HEK293 (cell line): ENCODE measurements at regions not wholly inside any gene's neighbourhood (a gene's known extent, or its start where the extent isn't known, plus 50 kb on each side); places are given as distances from the start of the nearest gene placed in this dataset.

Experiments used
- CTCF ChIA-PET: fragments of 350-600 bp; formaldehyde crosslinking; extraction: SDS; loops from one replicate; lab custom pipeline; 2021; ENCODE audit warnings: antibody characterized with exemption; lab: Yijun Ruan, JAX
- POLR2A ChIA-PET: fragments of 300-600 bp; formaldehyde crosslinking; extraction: SDS; loops from one replicate; lab custom pipeline; 2020; ENCODE audit warnings: antibody characterized with exemption, inconsistent platforms; lab: Yijun Ruan, JAX
- H3K27ac ChIP-seq: fragments of 200-500 bp; sonication (Bioruptor generic); 2 replicates; pipeline ENCODE4 v1.5.1; 2014; ENCODE audit warnings: low read depth, low read length, control low read depth, inconsistent platforms; ENCODE audit errors: extremely low read depth
- H3K36me3 ChIP-seq, 2 experiments: fragments of 200-500 bp in 1 of 2; sonication (Bioruptor generic) in 1 of 2; 1 replicate in 1 of 2; 2 replicates in 1 of 2; pipeline ENCODE4 v1.5.1; 2014 to 2017; ENCODE audit warnings: inconsistent platforms in 2 of 2, low read length in 2 of 2; ENCODE audit not compliant: control insufficient read depth in 2 of 2, insufficient read depth in 1 of 2
- H3K4me1 ChIP-seq: fragments of 200-500 bp; sonication (Bioruptor generic); 2 replicates; pipeline ENCODE4 v1.5.1; 2014; ENCODE audit warnings: mild to moderate bottlenecking, low read length, inconsistent platforms; ENCODE audit not compliant: control insufficient read depth, insufficient read depth
- H3K4me3 ChIP-seq: 2 replicates; pipeline ENCODE4 v1.5.1; 2011; ENCODE audit warnings: low read depth, mild to moderate bottlenecking, control low read depth, low read length, moderate library complexity
- H3K9me3 ChIP-seq: fragments of 200-500 bp; sonication (Bioruptor generic); 2 replicates; pipeline ENCODE4 v1.5.1; 2014; ENCODE audit warnings: low read depth, low read length, inconsistent platforms; ENCODE audit not compliant: control insufficient read depth, insufficient read depth
- FEZF1 ChIP-seq: fragments of 450-650 bp; formaldehyde crosslinking; IDR thresholded peaks from 2 replicates; pipeline ENCODE4 v1.5.1; 2016; ENCODE audit warnings: missing biosample characterization, missing genetic modification characterization
- GLIS1 ChIP-seq: fragments of 450-650 bp; formaldehyde crosslinking; IDR thresholded peaks from 2 replicates; pipeline ENCODE4 v1.5.1; 2016; ENCODE audit warnings: missing biosample characterization, missing genetic modification characterization
- GLIS2 ChIP-seq: fragments of 450-650 bp; formaldehyde crosslinking; IDR thresholded peaks from 2 replicates; pipeline ENCODE4 v1.5.1; 2016; ENCODE audit warnings: missing biosample characterization, missing genetic modification characterization
- HOXC10 ChIP-seq: sonication (generic); formaldehyde crosslinking; IDR thresholded peaks from 2 replicates; pipeline ENCODE4 v1.8.1; 2023; ENCODE audit warnings: mild to moderate bottlenecking, missing genetic modification reagents
- KLF10 ChIP-seq: fragments of 450-650 bp; IDR thresholded peaks from 2 replicates; pipeline ENCODE4 v1.5.1; 2018; ENCODE audit warnings: missing biosample characterization, mild to moderate bottlenecking, missing genetic modification characterization
- SP2 ChIP-seq: fragments of 450-650 bp; formaldehyde crosslinking; IDR thresholded peaks from 2 replicates; pipeline ENCODE4 v1.5.1; 2016; ENCODE audit warnings: missing biosample characterization, missing genetic modification characterization
- YY1 ChIP-seq: fragments of 450-650 bp; formaldehyde crosslinking; IDR thresholded peaks from 2 replicates; pipeline ENCODE4 v1.5.1; 2018; ENCODE audit warnings: missing biosample characterization, missing genetic modification characterization
- ZBTB1 ChIP-seq: fragments of 450-650 bp; formaldehyde crosslinking; IDR thresholded peaks from 2 replicates; pipeline ENCODE4 v1.5.1; 2016; ENCODE audit warnings: missing biosample characterization, missing genetic modification characterization
- ZBTB8A ChIP-seq: fragments of 450-650 bp; formaldehyde crosslinking; IDR thresholded peaks from 2 replicates; pipeline ENCODE4 v1.5.1; 2016; ENCODE audit warnings: missing biosample characterization, missing genetic modification characterization
- ZIC2 ChIP-seq: fragments of 450-650 bp; formaldehyde crosslinking; IDR thresholded peaks from 2 replicates; pipeline ENCODE4 v1.5.1; 2016; ENCODE audit warnings: missing biosample characterization, missing genetic modification characterization
- ZNF10 ChIP-seq: fragments of 450-650 bp; formaldehyde crosslinking; IDR thresholded peaks from 2 replicates; pipeline ENCODE4 v1.5.1; 2017; ENCODE audit warnings: missing biosample characterization, missing genetic modification characterization
- ZNF174 ChIP-seq: fragments of 450-650 bp; formaldehyde crosslinking; IDR thresholded peaks from 2 replicates; pipeline ENCODE4 v1.5.0; 2017; ENCODE audit warnings: missing biosample characterization, mild to moderate bottlenecking, missing genetic modification characterization
- ZNF223 ChIP-seq: fragments of 450-650 bp; formaldehyde crosslinking; IDR thresholded peaks from 2 replicates; pipeline ENCODE4 v1.5.1; 2016; ENCODE audit warnings: missing biosample characterization, missing genetic modification characterization
- ZNF24 ChIP-seq: fragments of 450-650 bp; formaldehyde crosslinking; IDR thresholded peaks from 2 replicates; pipeline ENCODE4 v1.5.1; 2016; ENCODE audit warnings: missing biosample characterization, missing genetic modification characterization
- ZNF311 ChIP-seq: fragments of 450-650 bp; formaldehyde crosslinking; IDR thresholded peaks from 2 replicates; pipeline ENCODE4 v1.5.1; 2017; ENCODE audit warnings: missing biosample characterization, missing genetic modification characterization, borderline replicate concordance
- ZNF341 ChIP-seq: fragments of 450-650 bp; formaldehyde crosslinking; IDR thresholded peaks from 2 replicates; pipeline ENCODE4; 2016; ENCODE audit warnings: low read depth, missing biosample characterization, missing genetic modification characterization
- ZNF416 ChIP-seq: fragments of 450-650 bp; formaldehyde crosslinking; IDR thresholded peaks from 2 replicates; pipeline ENCODE4 v1.5.1; 2016; ENCODE audit warnings: missing biosample characterization, missing genetic modification characterization
- ZNF600 ChIP-seq: fragments of 450-650 bp; formaldehyde crosslinking; IDR thresholded peaks from 2 replicates; pipeline ENCODE4 v1.5.1; 2016; ENCODE audit warnings: missing biosample characterization, missing genetic modification characterization
- ZNF768 ChIP-seq: fragments of 450-650 bp; formaldehyde crosslinking; IDR thresholded peaks from 2 replicates; pipeline ENCODE4 v1.5.1; 2018; ENCODE audit warnings: missing biosample characterization, mild to moderate bottlenecking, missing genetic modification characterization
- ZNF837 ChIP-seq: fragments of 450-650 bp; formaldehyde crosslinking; IDR thresholded peaks from 2 replicates; pipeline ENCODE4 v1.5.1; 2016; ENCODE audit warnings: missing biosample characterization, missing genetic modification characterization
- TF ChIP-seq, protein P1 (sequence below): fragments of 450-650 bp; formaldehyde crosslinking; IDR thresholded peaks from 2 replicates; pipeline ENCODE4 v1.5.1; 2016; ENCODE audit warnings: missing biosample characterization, missing genetic modification characterization, low read depth
- TF ChIP-seq, protein P2 (sequence below): fragments of 450-650 bp; formaldehyde crosslinking; IDR thresholded peaks from 2 replicates; pipeline ENCODE4 v1.5.1; 2016; ENCODE audit warnings: missing biosample characterization, missing genetic modification characterization
- TF ChIP-seq, protein P3 (sequence below): fragments of 450-650 bp; formaldehyde crosslinking; IDR thresholded peaks from 2 replicates; pipeline ENCODE4 v1.5.1; 2016; ENCODE audit warnings: missing biosample characterization, missing genetic modification characterization, borderline replicate concordance
- TF ChIP-seq, protein P4 (sequence below): fragments of 450-650 bp; formaldehyde crosslinking; IDR thresholded peaks from 2 replicates; pipeline ENCODE4 v1.5.1; 2016; ENCODE audit warnings: missing biosample characterization, missing genetic modification characterization
- TF ChIP-seq, protein P5 (sequence below): fragments of 450-650 bp; formaldehyde crosslinking; IDR thresholded peaks from 2 replicates; pipeline ENCODE4 v1.5.1; 2016; ENCODE audit warnings: missing biosample characterization, missing genetic modification characterization
- TF ChIP-seq, protein P6 (sequence below): fragments of 450-650 bp; formaldehyde crosslinking; IDR thresholded peaks from 2 replicates; pipeline ENCODE4 v1.5.1; 2016; ENCODE audit warnings: missing biosample characterization, missing genetic modification characterization

DNA sequence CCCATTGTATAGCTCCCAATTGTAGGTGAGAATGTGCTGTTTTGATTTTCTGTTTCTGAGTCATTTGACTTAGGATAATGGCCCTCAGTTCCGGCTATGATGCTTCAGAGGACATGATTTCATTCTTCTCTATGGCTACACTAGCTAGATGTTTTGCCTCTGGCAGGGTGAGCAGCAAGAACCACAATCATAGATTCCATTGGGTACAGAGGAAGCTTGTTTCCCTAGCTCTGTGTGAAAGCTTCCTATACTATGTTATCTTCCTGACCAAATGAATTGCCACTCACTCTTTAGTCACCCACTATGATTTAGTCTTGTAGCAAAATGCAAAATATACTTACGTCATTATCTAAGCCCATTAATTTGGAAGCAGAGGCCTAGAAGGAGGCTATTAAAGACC is 616.3 kb downstream of the PLA2G4A start (continued):
- TF ChIP-seq, protein P1, sequence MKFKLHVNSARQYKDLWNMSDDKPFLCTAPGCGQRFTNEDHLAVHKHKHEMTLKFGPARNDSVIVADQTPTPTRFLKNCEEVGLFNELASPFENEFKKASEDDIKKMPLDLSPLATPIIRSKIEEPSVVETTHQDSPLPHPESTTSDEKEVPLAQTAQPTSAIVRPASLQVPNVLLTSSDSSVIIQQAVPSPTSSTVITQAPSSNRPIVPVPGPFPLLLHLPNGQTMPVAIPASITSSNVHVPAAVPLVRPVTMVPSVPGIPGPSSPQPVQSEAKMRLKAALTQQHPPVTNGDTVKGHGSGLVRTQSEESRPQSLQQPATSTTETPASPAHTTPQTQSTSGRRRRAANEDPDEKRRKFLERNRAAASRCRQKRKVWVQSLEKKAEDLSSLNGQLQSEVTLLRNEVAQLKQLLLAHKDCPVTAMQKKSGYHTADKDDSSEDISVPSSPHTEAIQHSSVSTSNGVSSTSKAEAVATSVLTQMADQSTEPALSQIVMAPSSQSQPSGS = no peak
- TF ChIP-seq ZNF416 (tag by site-specific recombination) = no peak
- TF ChIP-seq, protein P2, sequence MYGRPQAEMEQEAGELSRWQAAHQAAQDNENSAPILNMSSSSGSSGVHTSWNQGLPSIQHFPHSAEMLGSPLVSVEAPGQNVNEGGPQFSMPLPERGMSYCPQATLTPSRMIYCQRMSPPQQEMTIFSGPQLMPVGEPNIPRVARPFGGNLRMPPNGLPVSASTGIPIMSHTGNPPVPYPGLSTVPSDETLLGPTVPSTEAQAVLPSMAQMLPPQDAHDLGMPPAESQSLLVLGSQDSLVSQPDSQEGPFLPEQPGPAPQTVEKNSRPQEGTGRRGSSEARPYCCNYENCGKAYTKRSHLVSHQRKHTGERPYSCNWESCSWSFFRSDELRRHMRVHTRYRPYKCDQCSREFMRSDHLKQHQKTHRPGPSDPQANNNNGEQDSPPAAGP (tag by site-specific recombination) = no peak

DNA sequence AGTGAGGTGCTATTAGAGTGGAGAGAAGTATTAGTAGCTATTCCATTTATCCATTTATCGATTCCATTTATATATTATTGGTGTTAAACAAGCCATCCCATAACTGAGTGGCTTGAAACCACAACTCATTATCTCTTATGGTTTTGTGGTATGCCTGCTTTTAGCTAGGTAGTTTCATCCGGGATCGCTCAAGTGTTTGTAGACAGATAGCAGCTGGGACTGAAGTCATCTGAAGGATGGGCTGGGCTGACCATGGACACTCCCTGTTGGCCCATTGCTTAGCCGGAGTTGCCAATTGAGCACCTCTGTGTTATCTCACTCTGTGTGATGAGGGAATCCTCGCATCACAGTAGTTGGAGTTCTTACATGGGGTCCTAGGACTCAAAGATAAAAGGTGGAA is 622.5 kb downstream of the PLA2G4A start:
- H3K27ac ChIP-seq = no peak overlapping the region
- TF ChIP-seq ZNF600 (tag by site-specific recombination) (no peak), FEZF1 (tag by site-specific recombination) (no peak), ZNF223 (tag by site-specific recombination) (no peak), HOXC10 (no peak), ZNF768 (tag by site-specific recombination) (no peak), ZNF311 (no peak), ZIC2 (no peak), ZNF341 (no peak), ZNF837 (tag by site-specific recombination) (no peak), ZNF24 (no peak), GLIS2 (tag by site-specific recombination) (no peak), GLIS1 (tag by site-specific recombination) (no peak), ZBTB8A (tag by site-specific recombination) (no peak)
- TF ChIP-seq, protein P3, sequence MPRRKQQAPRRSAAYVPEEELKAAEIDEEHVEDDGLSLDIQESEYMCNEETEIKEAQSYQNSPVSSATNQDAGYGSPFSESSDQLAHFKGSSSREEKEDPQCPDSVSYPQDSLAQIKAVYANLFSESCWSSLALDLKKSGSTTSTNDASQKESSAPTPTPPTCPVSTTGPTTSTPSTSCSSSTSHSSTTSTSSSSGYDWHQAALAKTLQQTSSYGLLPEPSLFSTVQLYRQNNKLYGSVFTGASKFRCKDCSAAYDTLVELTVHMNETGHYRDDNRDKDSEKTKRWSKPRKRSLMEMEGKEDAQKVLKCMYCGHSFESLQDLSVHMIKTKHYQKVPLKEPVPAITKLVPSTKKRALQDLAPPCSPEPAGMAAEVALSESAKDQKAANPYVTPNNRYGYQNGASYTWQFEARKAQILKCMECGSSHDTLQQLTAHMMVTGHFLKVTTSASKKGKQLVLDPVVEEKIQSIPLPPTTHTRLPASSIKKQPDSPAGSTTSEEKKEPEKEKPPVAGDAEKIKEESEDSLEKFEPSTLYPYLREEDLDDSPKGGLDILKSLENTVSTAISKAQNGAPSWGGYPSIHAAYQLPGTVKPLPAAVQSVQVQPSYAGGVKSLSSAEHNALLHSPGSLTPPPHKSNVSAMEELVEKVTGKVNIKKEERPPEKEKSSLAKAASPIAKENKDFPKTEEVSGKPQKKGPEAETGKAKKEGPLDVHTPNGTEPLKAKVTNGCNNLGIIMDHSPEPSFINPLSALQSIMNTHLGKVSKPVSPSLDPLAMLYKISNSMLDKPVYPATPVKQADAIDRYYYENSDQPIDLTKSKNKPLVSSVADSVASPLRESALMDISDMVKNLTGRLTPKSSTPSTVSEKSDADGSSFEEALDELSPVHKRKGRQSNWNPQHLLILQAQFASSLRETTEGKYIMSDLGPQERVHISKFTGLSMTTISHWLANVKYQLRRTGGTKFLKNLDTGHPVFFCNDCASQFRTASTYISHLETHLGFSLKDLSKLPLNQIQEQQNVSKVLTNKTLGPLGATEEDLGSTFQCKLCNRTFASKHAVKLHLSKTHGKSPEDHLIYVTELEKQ (tag by site-specific recombination) = no peak
- TF ChIP-seq, all 188 proteins: peak for 0
- ChIA-PET CTCF (no interaction called here), POLR2A (no interaction called here)
- no peak overlapping the region for H3K4me3 ChIP-seq
- H3K9me3 ChIP-seq = no peaks in the 10 kb centered on the region
- no peaks in the 10 kb centered on the region for H3K4me1 ChIP-seq
- H3K36me3 ChIP-seq = no peaks in the 10 kb centered on the region

DNA sequence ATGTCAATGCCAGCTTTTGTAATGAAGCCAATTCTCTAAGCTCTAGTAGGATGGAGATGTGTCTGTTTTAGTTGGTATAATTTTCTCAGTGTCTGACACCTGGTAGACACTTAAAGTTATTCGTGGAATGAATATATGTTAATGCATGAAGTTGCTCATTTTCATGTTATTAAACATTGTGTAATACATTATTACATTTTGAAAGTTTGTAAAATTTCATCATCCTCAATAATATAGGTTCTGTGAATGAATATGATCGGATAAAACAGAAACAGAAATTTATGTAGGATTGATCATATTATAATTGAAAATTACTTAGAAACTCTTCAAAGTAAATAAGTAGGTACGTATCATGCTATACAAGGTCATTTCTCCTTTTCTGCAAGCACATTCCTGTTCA is 625.3 kb downstream of the PLA2G4A start:
- POLR2A ChIA-PET = no interaction called here
- H3K27ac ChIP-seq = no peak overlapping the region
- H3K4me1 ChIP-seq = no peaks in the 10 kb centered on the region
- H3K4me3 ChIP-seq = no peak overlapping the region
- H3K9me3 ChIP-seq = no peaks in the 10 kb centered on the region
- H3K36me3 ChIP-seq = no peaks in the 10 kb centered on the region
- CTCF ChIA-PET = no interaction called here
- TF ChIP-seq, protein P4, sequence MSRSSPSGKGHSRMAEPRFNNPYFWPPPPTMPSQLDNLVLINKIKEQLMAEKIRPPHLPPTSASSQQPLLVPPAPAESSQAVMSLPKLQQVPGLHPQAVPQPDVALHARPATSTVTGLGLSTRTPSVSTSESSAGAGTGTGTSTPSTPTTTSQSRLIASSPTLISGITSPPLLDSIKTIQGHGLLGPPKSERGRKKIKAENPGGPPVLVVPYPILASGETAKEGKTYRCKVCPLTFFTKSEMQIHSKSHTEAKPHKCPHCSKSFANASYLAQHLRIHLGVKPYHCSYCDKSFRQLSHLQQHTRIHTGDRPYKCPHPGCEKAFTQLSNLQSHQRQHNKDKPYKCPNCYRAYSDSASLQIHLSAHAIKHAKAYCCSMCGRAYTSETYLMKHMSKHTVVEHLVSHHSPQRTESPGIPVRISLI (tag by site-specific recombination) = no peak
- TF ChIP-seq, protein P5, sequence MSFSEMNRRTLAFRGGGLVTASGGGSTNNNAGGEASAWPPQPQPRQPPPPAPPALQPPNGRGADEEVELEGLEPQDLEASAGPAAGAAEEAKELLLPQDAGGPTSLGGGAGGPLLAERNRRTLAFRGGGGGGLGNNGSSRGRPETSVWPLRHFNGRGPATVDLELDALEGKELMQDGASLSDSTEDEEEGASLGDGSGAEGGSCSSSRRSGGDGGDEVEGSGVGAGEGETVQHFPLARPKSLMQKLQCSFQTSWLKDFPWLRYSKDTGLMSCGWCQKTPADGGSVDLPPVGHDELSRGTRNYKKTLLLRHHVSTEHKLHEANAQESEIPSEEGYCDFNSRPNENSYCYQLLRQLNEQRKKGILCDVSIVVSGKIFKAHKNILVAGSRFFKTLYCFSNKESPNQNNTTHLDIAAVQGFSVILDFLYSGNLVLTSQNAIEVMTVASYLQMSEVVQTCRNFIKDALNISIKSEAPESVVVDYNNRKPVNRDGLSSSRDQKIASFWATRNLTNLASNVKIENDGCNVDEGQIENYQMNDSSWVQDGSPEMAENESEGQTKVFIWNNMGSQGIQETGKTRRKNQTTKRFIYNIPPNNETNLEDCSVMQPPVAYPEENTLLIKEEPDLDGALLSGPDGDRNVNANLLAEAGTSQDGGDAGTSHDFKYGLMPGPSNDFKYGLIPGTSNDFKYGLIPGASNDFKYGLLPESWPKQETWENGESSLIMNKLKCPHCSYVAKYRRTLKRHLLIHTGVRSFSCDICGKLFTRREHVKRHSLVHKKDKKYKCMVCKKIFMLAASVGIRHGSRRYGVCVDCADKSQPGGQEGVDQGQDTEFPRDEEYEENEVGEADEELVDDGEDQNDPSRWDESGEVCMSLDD (tag by site-specific recombination) = no peak
- TF ChIP-seq SP2 = no peak
- TF ChIP-seq KLF10 (tag by site-specific recombination) = no peak
- no peak for TF ChIP-seq ZBTB1 (tag by site-specific recombination)
- TF ChIP-seq, protein P6, sequence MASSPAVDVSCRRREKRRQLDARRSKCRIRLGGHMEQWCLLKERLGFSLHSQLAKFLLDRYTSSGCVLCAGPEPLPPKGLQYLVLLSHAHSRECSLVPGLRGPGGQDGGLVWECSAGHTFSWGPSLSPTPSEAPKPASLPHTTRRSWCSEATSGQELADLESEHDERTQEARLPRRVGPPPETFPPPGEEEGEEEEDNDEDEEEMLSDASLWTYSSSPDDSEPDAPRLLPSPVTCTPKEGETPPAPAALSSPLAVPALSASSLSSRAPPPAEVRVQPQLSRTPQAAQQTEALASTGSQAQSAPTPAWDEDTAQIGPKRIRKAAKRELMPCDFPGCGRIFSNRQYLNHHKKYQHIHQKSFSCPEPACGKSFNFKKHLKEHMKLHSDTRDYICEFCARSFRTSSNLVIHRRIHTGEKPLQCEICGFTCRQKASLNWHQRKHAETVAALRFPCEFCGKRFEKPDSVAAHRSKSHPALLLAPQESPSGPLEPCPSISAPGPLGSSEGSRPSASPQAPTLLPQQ (tag by site-specific recombination) = no peak
- TF ChIP-seq YY1 (tag by site-specific recombination) = no peak
- no peak for TF ChIP-seq ZNF10 (tag by site-specific recombination)
- no peak for TF ChIP-seq ZNF174 (tag by site-specific recombination)
